SU-DHL-6 (cell line): ENCODE measurements at regions not wholly inside any gene's neighbourhood (a gene's known extent, or its start where the extent isn't known, plus 50 kb on each side); places are given as distances from the start of the nearest gene placed in this dataset.

Source experiments
- H2AFZ ChIP-seq: fragments of 200-600 bp; sonication (generic); 2 replicates; pipeline ENCODE4 v1.6.1; 2014; ENCODE audit warnings: low read depth, mild to moderate bottlenecking, moderate library complexity, mixed read lengths, antibody characterized with exemption, low read length; ENCODE audit not compliant: severe bottlenecking
- H3F3A ChIP-seq: fragments of 200-600 bp; shearing (Covaris generic); 2 replicates; pipeline ENCODE4 v1.6.0; 2016; ENCODE audit warnings: antibody characterized with exemption, mild to moderate bottlenecking; ENCODE audit not compliant: insufficient read depth
- H3K27ac ChIP-seq: fragments of 200-600 bp; sonication (generic); 2 replicates; pipeline ENCODE4 v1.5.1; 2016; ENCODE audit warnings: low read depth, mild to moderate bottlenecking, low read length, moderate library complexity, mixed read lengths
- H3K27me3 ChIP-seq: fragments of 200-600 bp; sonication (generic), shearing (Covaris generic); 2 replicates; pipeline ENCODE4 v1.6.0; 2014; ENCODE audit warnings: mild to moderate bottlenecking, low read length
- H3K36me3 ChIP-seq: fragments of 200-600 bp; sonication (generic); 2 replicates; pipeline ENCODE4 v1.6.1; 2014; ENCODE audit warnings: mild to moderate bottlenecking, low read length, mixed read lengths
- H3K4me2 ChIP-seq: fragments of 300-600, 200-600 bp; shearing (Covaris generic), sonication (generic); 2 replicates; pipeline ENCODE4 v1.6.0; 2014; ENCODE audit warnings: low read length, low read depth, mild to moderate bottlenecking; ENCODE audit not compliant: poor library complexity, severe bottlenecking
- H3K4me3 ChIP-seq: fragments of 200-600 bp; sonication (generic); 2 replicates; pipeline ENCODE4 v1.5.1; 2014; ENCODE audit warnings: antibody characterized with exemption, low read length, mild to moderate bottlenecking, mixed read lengths; ENCODE audit not compliant: insufficient read depth, poor library complexity, severe bottlenecking
- H3K79me2 ChIP-seq: fragments of 200-600 bp; sonication (generic); 2 replicates; pipeline ENCODE4 v1.6.1; 2014; ENCODE audit warnings: mild to moderate bottlenecking, low read length, moderate library complexity; ENCODE audit not compliant: insufficient read depth
- H3K9ac ChIP-seq: fragments of 200-600 bp; sonication (generic); 2 replicates; pipeline ENCODE4 v1.7.0; 2014; ENCODE audit warnings: mild to moderate bottlenecking, low read length
- H3K9me2 ChIP-seq: fragments of 200-600 bp; sonication (generic); replicated peaks from 2 replicates; pipeline ENCODE4 v1.6.1; 2014; ENCODE audit warnings: low read length; ENCODE audit not compliant: insufficient read depth
- H3K9me3 ChIP-seq: fragments of 200-600 bp; sonication (generic); 2 replicates; pipeline ENCODE4 v1.6.1; 2014; ENCODE audit warnings: low read length, mixed read lengths; ENCODE audit not compliant: insufficient read depth
- H4K20me1 ChIP-seq: fragments of 200-600 bp; sonication (generic); 2 replicates; pipeline ENCODE4 v1.6.1; 2014; ENCODE audit warnings: low read depth, mild to moderate bottlenecking, antibody characterized with exemption, low read length, moderate library complexity, mixed read lengths
- EZH2phosphoT487 ChIP-seq: fragments of 200-600 bp; sonication (generic), shearing (Covaris generic); conservative IDR thresholded peaks from 2 replicates; pipeline ENCODE4 v1.6.1; 2018; ENCODE audit warnings: mild to moderate bottlenecking, antibody characterized with exemption, low read length, moderate library complexity, mixed read lengths
- TF ChIP-seq, protein P1 (sequence below): fragments of 200-600 bp; sonication (generic); IDR thresholded peaks from one replicate; pipeline ENCODE4 v1.5.1; 2017; ENCODE audit warnings: antibody characterized with exemption, mild to moderate bottlenecking, low read length, moderate library complexity; ENCODE audit not compliant: insufficient read depth, poor library complexity, severe bottlenecking

DNA sequence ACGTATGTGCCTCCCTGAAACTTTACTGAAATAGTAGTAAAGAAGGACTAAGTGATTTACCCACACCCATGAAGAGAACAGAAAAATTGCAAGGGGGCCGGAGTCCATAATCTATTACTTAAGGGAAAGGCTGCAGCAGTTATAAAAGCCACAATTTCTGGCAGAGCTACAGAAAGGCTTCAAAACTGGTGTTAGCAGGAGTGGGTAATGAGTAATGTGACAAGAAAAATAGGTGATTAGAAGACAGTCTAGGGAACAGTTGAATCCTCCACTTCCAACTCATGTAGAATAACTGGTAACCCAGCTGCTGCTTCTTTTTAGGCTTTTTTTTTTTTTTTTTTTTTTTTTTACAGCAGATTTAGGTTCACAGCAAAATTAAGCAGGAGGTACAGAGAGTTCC is 413.3 kb downstream of the SFMBT2 start:
- TF ChIP-seq EZH2phosphoT487, result no peak
- TF ChIP-seq, protein P1, sequence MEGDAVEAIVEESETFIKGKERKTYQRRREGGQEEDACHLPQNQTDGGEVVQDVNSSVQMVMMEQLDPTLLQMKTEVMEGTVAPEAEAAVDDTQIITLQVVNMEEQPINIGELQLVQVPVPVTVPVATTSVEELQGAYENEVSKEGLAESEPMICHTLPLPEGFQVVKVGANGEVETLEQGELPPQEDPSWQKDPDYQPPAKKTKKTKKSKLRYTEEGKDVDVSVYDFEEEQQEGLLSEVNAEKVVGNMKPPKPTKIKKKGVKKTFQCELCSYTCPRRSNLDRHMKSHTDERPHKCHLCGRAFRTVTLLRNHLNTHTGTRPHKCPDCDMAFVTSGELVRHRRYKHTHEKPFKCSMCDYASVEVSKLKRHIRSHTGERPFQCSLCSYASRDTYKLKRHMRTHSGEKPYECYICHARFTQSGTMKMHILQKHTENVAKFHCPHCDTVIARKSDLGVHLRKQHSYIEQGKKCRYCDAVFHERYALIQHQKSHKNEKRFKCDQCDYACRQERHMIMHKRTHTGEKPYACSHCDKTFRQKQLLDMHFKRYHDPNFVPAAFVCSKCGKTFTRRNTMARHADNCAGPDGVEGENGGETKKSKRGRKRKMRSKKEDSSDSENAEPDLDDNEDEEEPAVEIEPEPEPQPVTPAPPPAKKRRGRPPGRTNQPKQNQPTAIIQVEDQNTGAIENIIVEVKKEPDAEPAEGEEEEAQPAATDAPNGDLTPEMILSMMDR, result no peak
- Histone ChIP-seq H2AFZ (no peak overlapping the region), H3K36me3 (no peaks in the 10 kb centered on the region)

DNA sequence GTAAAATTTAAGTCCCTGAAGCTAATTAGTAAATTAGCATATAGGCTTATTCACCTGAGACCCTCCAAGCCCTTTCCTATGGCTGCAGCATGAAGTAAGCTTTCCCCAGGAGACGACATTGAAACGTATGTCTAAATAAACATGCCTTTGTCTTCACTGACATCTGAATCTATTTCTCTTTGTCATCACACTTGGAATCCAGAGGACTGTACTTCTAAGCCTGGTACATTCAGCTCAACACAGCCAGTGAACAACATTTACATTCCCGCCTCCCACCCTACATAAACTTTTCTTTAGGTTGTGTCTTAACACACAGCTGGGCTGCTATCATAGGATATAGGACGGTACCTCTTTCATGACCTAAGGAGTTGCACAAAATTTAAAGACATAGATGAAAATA is 414.4 kb downstream of the SFMBT2 start:
- Histone ChIP-seq H3K27ac (no peak overlapping the region), H3K9ac (no peak overlapping the region), H2AFZ (no peak overlapping the region)

More for the DNA sequence above, 413.3 kb downstream of the SFMBT2 start:
- H3K4me3 ChIP-seq, result no peak overlapping the region
- H3F3A ChIP-seq, result no peaks in the 10 kb centered on the region
- no peaks in the 10 kb centered on the region for H3K9me2 ChIP-seq
- H4K20me1 ChIP-seq, result no peaks in the 10 kb centered on the region
- H3K9ac ChIP-seq, result no peak overlapping the region
- no peak overlapping the region for H3K27ac ChIP-seq
- no peak overlapping the region for H3K4me2 ChIP-seq
- no peaks in the 10 kb centered on the region for H3K27me3 ChIP-seq
- H3K9me3 ChIP-seq, result no peaks in the 10 kb centered on the region
- no peaks in the 10 kb centered on the region for H3K79me2 ChIP-seq

DNA sequence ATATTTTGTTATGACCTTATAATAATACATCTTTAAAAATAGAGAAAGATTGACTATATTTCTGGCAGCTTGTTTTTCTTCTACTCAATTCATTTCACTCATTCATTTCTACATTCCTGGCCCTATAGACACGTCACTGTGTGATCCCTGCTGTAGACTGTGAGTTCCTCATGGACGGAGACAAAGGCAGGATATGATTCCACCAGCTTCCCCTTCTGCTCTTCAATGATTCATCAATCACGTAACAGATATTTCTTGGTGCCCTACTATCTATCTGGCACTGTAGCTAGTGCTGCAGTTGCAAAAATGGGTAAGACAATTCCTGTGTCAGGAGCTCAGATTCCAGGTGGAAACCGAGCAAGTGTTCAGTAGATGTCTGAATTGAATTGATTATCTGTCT is 415.0 kb downstream of the SFMBT2 start:
- no peaks in the 10 kb centered on the region for H3K36me3 ChIP-seq
- H3K27me3 ChIP-seq, result no peaks in the 10 kb centered on the region
- H3K9ac ChIP-seq, result no peak overlapping the region
- no peak for TF ChIP-seq EZH2phosphoT487
- TF ChIP-seq, protein P1, result no peak
- H3K9me2 ChIP-seq, result no peaks in the 10 kb centered on the region
- H3K4me3 ChIP-seq, result no peak overlapping the region
- H4K20me1 ChIP-seq, result no peaks in the 10 kb centered on the region
- no peak overlapping the region for H3K4me2 ChIP-seq
- H2AFZ ChIP-seq, result no peak overlapping the region
- H3K9me3 ChIP-seq, result no peaks in the 10 kb centered on the region
- no peaks in the 10 kb centered on the region for H3F3A ChIP-seq
- no peak overlapping the region for H3K27ac ChIP-seq
- H3K79me2 ChIP-seq, result no peaks in the 10 kb centered on the region

More for the DNA sequence above, 414.4 kb downstream of the SFMBT2 start:
- H3K9me2 ChIP-seq, result no peaks in the 10 kb centered on the region
- H3K79me2 ChIP-seq, result no peaks in the 10 kb centered on the region
- no peaks in the 10 kb centered on the region for H3K27me3 ChIP-seq
- H3K36me3 ChIP-seq, result no peaks in the 10 kb centered on the region
- H3F3A ChIP-seq, result no peaks in the 10 kb centered on the region
- H3K4me3 ChIP-seq, result no peak overlapping the region
- no peaks in the 10 kb centered on the region for H4K20me1 ChIP-seq
- H3K9me3 ChIP-seq, result no peaks in the 10 kb centered on the region
- H3K4me2 ChIP-seq, result no peak overlapping the region
- TF ChIP-seq, protein P1, result no peak
- TF ChIP-seq EZH2phosphoT487, result no peak

DNA sequence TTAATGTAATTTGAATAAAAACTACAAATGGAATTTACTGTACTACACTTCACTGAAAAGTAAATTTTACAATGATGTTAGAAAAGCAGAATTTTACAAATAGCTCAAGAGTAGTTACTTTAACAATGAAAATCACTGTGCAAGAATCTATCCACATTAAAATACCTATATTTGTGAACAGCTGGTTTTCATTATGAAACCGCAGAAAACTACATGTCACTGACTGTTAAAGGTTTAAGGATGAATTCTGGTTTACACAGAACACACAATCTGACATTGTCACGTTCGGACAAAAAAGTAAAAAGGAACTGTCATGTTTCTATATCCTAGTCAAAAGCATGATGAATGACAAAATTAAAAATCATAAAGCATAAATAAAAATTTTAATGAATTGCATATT is 415.3 kb upstream of the PRKCQ start:
- no peak overlapping the region for H3K4me3 ChIP-seq
- H3K79me2 ChIP-seq, result no peaks in the 10 kb centered on the region
- no peaks in the 10 kb centered on the region for H3K27me3 ChIP-seq
- H3K27ac ChIP-seq, result no peak overlapping the region
- H3K9ac ChIP-seq, result no peak overlapping the region
- H3K4me2 ChIP-seq, result no peak overlapping the region
- TF ChIP-seq EZH2phosphoT487, result no peak
- TF ChIP-seq, protein P1, result no peak
- H3K9me3 ChIP-seq, result no peaks in the 10 kb centered on the region
- no peaks in the 10 kb centered on the region for H3F3A ChIP-seq
- no peaks in the 10 kb centered on the region for H4K20me1 ChIP-seq
- H2AFZ ChIP-seq, result no peak overlapping the region
- no peaks in the 10 kb centered on the region for H3K9me2 ChIP-seq
- H3K36me3 ChIP-seq, result no peaks in the 10 kb centered on the region
